ENCODE measurements at regions not wholly inside any gene's neighbourhood (a gene's known extent, or its start where the extent isn't known, plus 50 kb on each side); places are given as distances from the start of the nearest gene placed in this dataset.

- DNase-seq (ENCODE audit: low read depth, low spot score): no peak
- no peak for ATAC-seq
- no peaks in the 10 kb centered on the region for H3K9me2 ChIP-seq (ENCODE audit: insufficient read depth)
- no peaks in the 10 kb centered on the region for H3K4me1 ChIP-seq (ENCODE audit: control insufficient read depth in 1 of 2, insufficient read depth in 2 of 2, low read length in 2 of 2)
- intact Hi-C loops (cut with micrococcal nuclease): no loop called here
- H3K36me3 ChIP-seq (ENCODE audit: control insufficient read depth in 1 of 2, insufficient read depth in 2 of 2, low read length in 2 of 2): no peaks in the 10 kb centered on the region
- BruUV-seq (replicated peaks): no TSS peak
- ChIA-PET RAD21 (ENCODE audit: low non-redundant PET in 1 of 2, low total read pairs in 2 of 2, uncharacterized antibody in 2 of 2, unreplicated experiment in 2 of 2) (no interaction called here), POLR2A (no interaction called here), CTCF (no interaction called here)
- no peak overlapping the region for H2AFZ ChIP-seq (ENCODE audit: low read depth, low read length, poor library complexity, severe bottlenecking)
- no peak overlapping the region for H3K4me2 ChIP-seq (ENCODE audit: low read length)
- H3K79me2 ChIP-seq (ENCODE audit: insufficient read depth, low read length): no peaks in the 10 kb centered on the region
- no peaks in the 10 kb centered on the region for H4K20me1 ChIP-seq (ENCODE audit: insufficient read depth)
- no peak overlapping the region for H3K27ac ChIP-seq (ENCODE audit: low read depth, low read length)
- H3K9me3 ChIP-seq (ENCODE audit: control insufficient read depth in 1 of 2, insufficient read depth in 1 of 2, low read depth in 1 of 2, low read length in 2 of 2): no peaks in the 10 kb centered on the region
- no peak for TF ChIP-seq CBX3 (IDR thresholded peaks at IDR 0.05; ENCODE audit: low read depth)
- TF ChIP-seq ATF3 (IDR thresholded peaks at IDR 0.05): no peak
- TF ChIP-seq REST (IDR thresholded peaks at IDR 0.05; ENCODE audit: low read depth): no peak
- TF ChIP-seq CEBPB (IDR thresholded peaks at IDR 0.05; ENCODE audit: low read depth): no peak
- no peak for TF ChIP-seq JUND (IDR thresholded peaks at IDR 0.05)
- TF ChIP-seq ZBTB33 (IDR thresholded peaks at IDR 0.05; ENCODE audit: extremely low read depth, insufficient replicate concordance, low read length): no peak
- TF ChIP-seq TCF7L2 (IDR thresholded peaks at IDR 0.05; ENCODE audit: borderline replicate concordance, extremely low read depth, insufficient read depth, insufficient read length): no peak
- no peak for TF ChIP-seq EGR1 (IDR thresholded peaks at IDR 0.05; ENCODE audit: low read depth)
- TF ChIP-seq FOSL1 (IDR thresholded peaks at IDR 0.05; ENCODE audit: low read depth): no peak
- no peak for TF ChIP-seq RAD21 (IDR thresholded peaks at IDR 0.05; ENCODE audit: low read depth)
- TF ChIP-seq POLR2AphosphoS5 (IDR thresholded peaks at IDR 0.05; ENCODE audit: low read depth, low read length): no peak
- TF ChIP-seq EZH2 (IDR thresholded peaks at IDR 0.05): no peak
- H3K9ac ChIP-seq (ENCODE audit: low read length): no peak overlapping the region
- H3K4me3 ChIP-seq (replicated peaks in 1 of 2; ENCODE audit: low read depth in 1 of 2, low read length in 2 of 2): no peak overlapping the region
- 0 out of 2 replicates have a peak, but pooled peaks cover 3% of the 10 kb centered on the region for H3K27me3 ChIP-seq (ENCODE audit: insufficient read depth, low read length)
These were observed 132.2 kb upstream of the TNR start for GRCh38 chr1:175875556-175875955.
